Stimulated activated effector memory CD8-positive, alpha-beta T cell treated with anti-CD3 and anti-CD28 coated beads, Interleukin-12 subunit alpha, Interleukin-12 subunit beta, amount 100 ng/mL, for 72 hours (primary cell): ENCODE measurements at regions not wholly inside any gene's neighbourhood (a gene's known extent, or its start where the extent isn't known, plus 50 kb on each side); places are given as distances from the start of the nearest gene placed in this dataset.
"Not testable (repeated sequence)": the region's sequence is repeated elsewhere in the genome, so short reads cannot be mapped to it uniquely, and the experiment has no call there.

Source experiments
- ATAC-seq: fragments of 150-1000 bp; cut with Tn5 transposase; 2 replicates; pipeline ENCODE4 v1.10.0; 2021
- DNase-seq, 2 donors: peaks; one replicate each; pipeline ENCODE4 v3.0.0; 2021 to 2022; ENCODE audit warnings: low spot score in 2 of 2
- H3K27ac Mint-ChIP-seq: one replicate; pipeline ENCODE4 v1.8.0; 2022; ENCODE audit warnings: mild to moderate bottlenecking, mixed read lengths
- H3K36me3 Mint-ChIP-seq: one replicate; pipeline ENCODE4 v1.8.0; 2022; ENCODE audit warnings: mild to moderate bottlenecking, mixed read lengths
- H3K4me1 Mint-ChIP-seq: one replicate; pipeline ENCODE4 v1.8.0; 2022; ENCODE audit warnings: mixed read lengths
- H3K4me3 Mint-ChIP-seq: one replicate; pipeline ENCODE4 v1.8.0; 2022; ENCODE audit warnings: mild to moderate bottlenecking, mixed read lengths
- H3K9me3 Mint-ChIP-seq: one replicate; pipeline ENCODE4 v1.8.0; 2022; ENCODE audit warnings: mixed read lengths

DNA sequence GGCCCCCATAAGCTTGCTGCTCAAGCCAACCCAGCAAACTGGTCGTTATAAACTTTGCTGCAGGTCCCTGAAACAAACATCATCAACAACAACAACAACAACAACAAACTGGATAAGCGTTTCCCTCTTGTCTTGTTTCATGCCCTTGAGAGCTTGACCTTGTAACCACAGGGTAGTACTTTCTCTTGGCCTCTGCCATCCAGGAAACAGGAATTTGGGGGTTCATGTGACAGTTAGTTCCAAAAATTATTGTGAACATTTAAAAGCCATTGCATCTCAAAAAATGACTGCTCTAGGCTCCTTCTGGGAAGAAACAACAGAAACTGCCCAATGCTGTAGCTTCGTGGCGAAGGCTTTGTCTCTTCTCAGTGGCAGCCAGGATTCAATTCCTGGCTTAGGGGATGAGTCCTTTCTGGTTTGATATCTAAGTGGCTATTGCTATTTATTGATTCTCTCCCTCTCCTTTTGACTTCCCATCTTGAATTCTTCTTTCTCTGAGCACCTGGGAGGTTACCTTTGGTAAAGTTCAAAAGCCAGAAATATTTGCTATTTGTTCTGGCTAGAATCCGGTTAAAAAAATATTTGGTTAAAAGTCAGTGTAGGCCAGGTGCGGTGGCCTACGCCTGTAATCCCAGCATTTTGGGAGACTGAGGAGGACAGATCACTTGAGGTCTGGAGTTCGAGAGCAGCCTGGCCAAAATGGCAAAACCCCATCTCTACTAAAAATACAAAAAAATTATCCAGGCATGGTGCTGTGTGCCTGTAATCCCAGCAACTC, 52.0 kb upstream of the CPM start:
- H3K4me3 Mint-ChIP-seq = no peak overlapping the region

DNA sequence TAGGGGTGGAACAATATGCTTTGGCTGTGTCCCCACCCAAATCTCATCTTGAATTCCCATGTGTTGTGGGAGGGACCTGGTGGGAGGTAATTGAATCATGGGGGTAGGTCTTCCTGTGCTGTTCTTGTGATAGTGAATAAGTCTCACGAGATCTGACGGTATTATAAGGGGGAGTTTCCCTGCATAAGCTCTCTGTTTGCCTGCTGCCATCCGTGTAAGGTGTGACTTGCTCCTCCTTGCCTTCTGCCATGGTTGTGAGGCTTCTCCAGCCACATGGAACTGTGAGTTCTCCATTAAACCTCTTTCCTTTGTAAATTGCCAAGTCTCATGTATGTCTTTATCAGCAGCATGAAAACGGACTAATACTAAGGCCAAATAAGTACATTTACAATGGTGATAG, 64.6 kb upstream of the CPM start:
- not testable (repeated sequence) for DNase-seq, H3K4me3 Mint-ChIP-seq, ATAC-seq, H3K27ac Mint-ChIP-seq, H3K9me3 Mint-ChIP-seq, H3K36me3 Mint-ChIP-seq, H3K4me1 Mint-ChIP-seq

More for the DNA sequence above, 52.0 kb upstream of the CPM start:
- no peaks in the 10 kb centered on the region for H3K36me3 Mint-ChIP-seq
- ATAC-seq (no peak), DNase-seq (no peak)
- H3K27ac Mint-ChIP-seq = no peak overlapping the region
- peaks cover 3% of the 10 kb centered on the region for H3K9me3 Mint-ChIP-seq
- no peaks in the 10 kb centered on the region for H3K4me1 Mint-ChIP-seq

DNA sequence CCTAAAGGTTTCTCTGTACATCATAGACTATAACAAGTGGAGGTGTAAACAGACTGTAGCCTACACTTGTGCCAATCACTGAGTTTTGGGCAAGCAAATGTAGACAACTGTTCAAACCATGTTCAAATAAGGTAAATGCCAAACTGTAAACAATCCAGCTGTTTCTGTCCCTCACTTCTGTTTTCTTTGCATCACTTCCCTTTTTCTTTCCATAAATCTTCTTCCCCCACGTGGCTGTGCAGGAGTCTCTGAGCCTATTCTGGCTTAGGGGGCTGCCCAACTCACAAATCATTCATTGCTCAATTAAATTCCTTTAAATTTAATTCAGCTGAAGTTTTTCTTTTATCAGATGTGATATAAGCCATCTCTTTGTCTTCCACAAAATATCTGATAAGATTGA, 65.1 kb upstream of the CPM start:
- Mint-ChIP-seq H3K36me3 (no peaks in the 10 kb centered on the region), H3K4me3 (no peak overlapping the region), H3K27ac (peak overlapping the region; percentile 18), H3K4me1 (no peaks in the 10 kb centered on the region), H3K9me3 (peaks cover 6% of the 10 kb centered on the region)
- no peak for ATAC-seq
- no peak for DNase-seq

- DNase-seq (no peak), ATAC-seq (no peak)
- no peak overlapping the region for H3K27ac Mint-ChIP-seq
- H3K9me3 Mint-ChIP-seq = peaks cover 6% of the 10 kb centered on the region
- H3K4me3 Mint-ChIP-seq = no peak overlapping the region
- no peaks in the 10 kb centered on the region for H3K36me3 Mint-ChIP-seq
- no peaks in the 10 kb centered on the region for H3K4me1 Mint-ChIP-seq
Observed at GRCh38 chr12:69000074-69000473, 67.1 kb upstream of the CPM start.

DNA sequence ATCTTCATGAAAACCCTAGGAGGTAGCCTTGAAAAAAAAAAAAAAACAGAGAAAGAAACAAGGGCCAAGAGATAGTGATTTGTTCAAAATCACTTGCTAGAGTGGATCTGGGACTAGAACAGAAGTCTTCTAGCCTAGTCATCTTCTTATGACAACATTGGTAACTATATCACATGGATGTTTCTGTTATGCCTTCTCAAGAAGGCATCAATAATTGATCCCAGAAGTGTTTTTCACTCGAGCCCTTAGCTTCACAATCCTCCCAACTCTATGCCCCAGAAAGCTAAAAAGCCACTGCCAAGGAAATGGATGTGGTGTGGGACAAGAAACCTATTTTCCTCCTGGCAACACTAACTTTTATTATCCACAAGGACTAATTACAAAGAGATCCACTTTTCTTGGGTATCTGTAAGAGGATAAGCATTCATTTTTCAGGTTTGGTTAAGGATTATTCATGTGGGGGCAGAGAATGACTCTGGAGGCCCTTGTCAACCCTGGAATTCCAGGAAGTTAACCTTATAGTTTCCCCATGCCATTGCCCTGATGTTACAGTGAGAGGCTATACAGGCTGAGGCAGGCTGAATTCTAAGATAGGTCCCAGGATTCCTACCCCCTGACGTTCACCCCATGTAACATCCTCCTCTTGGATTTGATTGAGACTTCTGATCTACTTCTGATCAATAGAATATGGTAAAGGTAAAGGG, 67.7 kb upstream of the CPM start:
- DNase-seq (no peak), ATAC-seq (no peak)
- H3K4me1 Mint-ChIP-seq = no peaks in the 10 kb centered on the region
- H3K36me3 Mint-ChIP-seq = no peaks in the 10 kb centered on the region
- H3K4me3 Mint-ChIP-seq = no peak overlapping the region
- H3K9me3 Mint-ChIP-seq = peaks cover 6% of the 10 kb centered on the region
- no peak overlapping the region for H3K27ac Mint-ChIP-seq

DNA sequence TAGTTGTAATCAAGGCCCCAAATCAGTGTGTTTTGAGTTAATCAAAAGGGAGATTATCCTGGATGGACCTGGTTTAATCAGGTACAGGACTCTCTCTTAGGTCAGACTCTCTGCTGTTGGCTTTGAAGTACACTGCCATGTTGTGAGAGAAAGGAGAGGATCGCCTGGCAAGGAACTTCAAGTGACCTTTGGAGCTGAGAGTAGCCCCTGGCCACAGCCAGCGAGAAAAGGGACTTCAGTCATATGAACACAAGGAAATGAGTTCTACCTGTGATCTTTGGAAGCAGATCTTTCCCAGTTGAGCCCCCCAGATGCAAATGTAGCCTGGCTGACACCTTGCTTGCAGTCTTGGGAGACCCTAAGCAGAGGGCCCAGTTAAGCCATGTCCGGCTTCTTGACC, 68.3 kb upstream of the CPM start:
- no peaks in the 10 kb centered on the region for H3K36me3 Mint-ChIP-seq
- H3K9me3 Mint-ChIP-seq = peaks cover 6% of the 10 kb centered on the region
- DNase-seq (no peak), ATAC-seq (no peak)
- no peaks in the 10 kb centered on the region for H3K4me1 Mint-ChIP-seq
- H3K27ac Mint-ChIP-seq = no peak overlapping the region
- no peak overlapping the region for H3K4me3 Mint-ChIP-seq

GRCh38 chr12:69002969-69003368, 70.0 kb upstream of the CPM start:
- Mint-ChIP-seq H3K9me3 (peaks cover 4% of the 10 kb centered on the region), H3K36me3 (no peaks in the 10 kb centered on the region), H3K4me1 (peaks cover 8% of the 10 kb centered on the region), H3K27ac (no peak overlapping the region), H3K4me3 (no peak overlapping the region)
- DNase-seq (no peak), ATAC-seq (no peak)

DNA sequence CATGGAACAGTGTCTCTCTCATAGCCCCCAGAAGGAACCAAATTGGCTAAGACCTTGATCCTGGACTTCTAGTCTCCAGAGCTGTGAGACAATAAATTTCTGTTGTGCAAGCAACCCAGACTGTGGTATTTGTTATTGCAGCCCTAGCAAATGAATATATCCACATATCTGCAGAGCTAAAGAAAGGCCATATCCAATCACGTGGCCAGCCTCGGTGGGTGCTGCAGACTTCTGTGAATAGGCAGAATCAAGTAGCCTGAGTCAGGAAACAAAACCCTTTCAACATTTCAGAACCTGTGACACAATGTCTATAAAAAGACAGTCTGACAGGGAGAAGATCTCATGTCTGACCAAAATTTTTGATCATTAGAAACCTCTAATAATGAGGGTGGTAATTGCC, 71.0 kb upstream of the CPM start:
- no peak overlapping the region for H3K27ac Mint-ChIP-seq
- DNase-seq (no peak), ATAC-seq (no peak)
- H3K9me3 Mint-ChIP-seq = peaks cover 4% of the 10 kb centered on the region
- no peaks in the 10 kb centered on the region for H3K36me3 Mint-ChIP-seq
- peaks cover 8% of the 10 kb centered on the region for H3K4me1 Mint-ChIP-seq
- no peak overlapping the region for H3K4me3 Mint-ChIP-seq

DNA sequence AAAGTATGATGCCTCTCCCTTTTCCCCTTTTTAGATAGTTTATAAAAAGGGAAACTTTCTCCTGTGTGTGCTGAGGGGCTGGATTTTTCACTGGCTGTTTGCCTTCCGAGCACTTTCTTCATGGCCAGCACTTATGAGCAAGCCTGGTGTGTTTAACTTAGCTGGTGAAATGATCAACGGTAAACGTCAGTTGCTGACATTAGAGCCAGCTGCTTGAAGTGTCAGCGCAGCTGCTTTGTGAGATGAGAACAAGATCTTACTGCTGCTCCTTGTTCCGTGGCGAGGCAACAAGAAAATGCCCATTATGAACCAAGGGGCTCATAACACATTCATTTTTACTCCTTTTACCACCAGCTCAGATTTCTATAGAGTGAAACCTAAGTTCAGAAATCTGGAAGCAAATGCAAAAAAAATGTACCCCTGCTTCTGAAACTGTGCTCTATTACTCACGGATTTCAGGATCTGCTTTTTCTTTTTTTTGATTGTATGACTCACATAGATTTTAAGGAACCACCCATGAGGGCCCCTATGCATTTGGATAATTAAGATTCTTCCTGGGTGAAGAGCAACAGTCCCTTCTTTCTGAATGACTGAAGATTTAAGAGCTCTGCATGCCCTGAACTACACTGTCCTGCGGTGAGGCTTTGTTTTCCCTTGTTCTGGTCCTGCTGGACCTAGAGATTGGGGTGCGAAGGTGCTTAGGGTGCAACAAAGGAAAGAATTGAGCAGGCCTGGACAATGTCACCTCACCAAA, 74.3 kb upstream of the CPM start:
- no peaks in the 10 kb centered on the region for H3K9me3 Mint-ChIP-seq
- H3K4me3 Mint-ChIP-seq = no peak overlapping the region
- peak; percentile 38 for ATAC-seq
- no peaks in the 10 kb centered on the region for H3K36me3 Mint-ChIP-seq
- no peak for DNase-seq
- no peak overlapping the region for H3K27ac Mint-ChIP-seq
- peaks cover 8% of the 10 kb centered on the region for H3K4me1 Mint-ChIP-seq

GRCh38 chr12:69007855-69008351, 74.9 kb upstream of the CPM start:
- H3K27ac Mint-ChIP-seq = no peak overlapping the region

DNA sequence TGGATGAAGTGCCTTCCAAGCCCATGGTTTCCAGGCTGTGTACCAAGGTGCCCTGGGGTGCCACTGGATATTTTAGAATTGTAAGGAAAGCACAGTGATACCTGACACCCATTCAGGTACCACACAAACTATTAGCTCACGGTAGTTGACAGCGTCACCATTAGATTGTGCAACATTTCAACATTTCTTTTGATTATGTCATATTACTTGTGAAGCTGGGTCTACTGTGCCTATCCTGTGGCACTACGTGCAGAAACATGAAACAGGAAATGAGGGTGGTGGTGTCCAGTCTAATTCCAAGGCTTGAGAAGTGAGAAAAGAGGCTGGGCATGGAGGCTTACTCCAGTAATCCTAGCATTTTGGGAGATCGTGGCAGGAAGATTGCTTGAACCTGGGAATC, 75.5 kb upstream of the CPM start:
- DNase-seq (no peak), ATAC-seq (no peak)
- Mint-ChIP-seq H3K4me3 (no peak overlapping the region), H3K27ac (no peak overlapping the region), H3K36me3 (no peaks in the 10 kb centered on the region), H3K4me1 (peaks cover 8% of the 10 kb centered on the region), H3K9me3 (no peaks in the 10 kb centered on the region)

More at GRCh38 chr12:69007855-69008351, 74.9 kb upstream of the CPM start:
- Mint-ChIP-seq H3K9me3 (no peaks in the 10 kb centered on the region), H3K4me3 (no peak overlapping the region), H3K4me1 (peaks cover 8% of the 10 kb centered on the region), H3K36me3 (no peaks in the 10 kb centered on the region)
- no peak for DNase-seq
- no peak for ATAC-seq

DNA sequence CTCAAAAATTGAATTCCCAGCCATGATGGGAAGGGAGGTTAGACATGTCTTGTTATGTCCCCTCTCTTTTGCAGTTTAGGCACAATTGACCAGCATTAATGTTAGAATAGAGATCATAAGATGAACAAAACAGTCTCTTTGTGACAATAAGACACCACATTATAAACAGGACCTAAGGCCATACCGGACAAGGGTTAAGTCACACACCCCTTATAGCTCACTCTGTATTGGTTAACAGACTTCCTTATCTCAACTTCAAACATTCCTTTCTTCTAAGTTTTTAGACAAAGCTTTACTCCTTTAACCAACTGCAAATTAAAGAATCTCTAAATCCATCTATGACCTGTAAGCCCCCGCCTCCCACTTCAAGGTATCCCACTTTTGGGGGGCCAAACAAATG, 81.1 kb upstream of the CPM start:
- Mint-ChIP-seq H3K4me1 (no peaks in the 10 kb centered on the region), H3K9me3 (no peaks in the 10 kb centered on the region), H3K4me3 (no peak overlapping the region), H3K27ac (no peak overlapping the region), H3K36me3 (no peaks in the 10 kb centered on the region)
- no peak for DNase-seq
- ATAC-seq = no peak

GRCh38 chr12:69015017-69015416, 82.0 kb upstream of the CPM start:
- Mint-ChIP-seq H3K36me3 (no peaks in the 10 kb centered on the region), H3K4me1 (no peaks in the 10 kb centered on the region), H3K9me3 (no peaks in the 10 kb centered on the region), H3K27ac (no peak overlapping the region), H3K4me3 (no peak overlapping the region)
- no peak for DNase-seq
- ATAC-seq = no peak

DNA sequence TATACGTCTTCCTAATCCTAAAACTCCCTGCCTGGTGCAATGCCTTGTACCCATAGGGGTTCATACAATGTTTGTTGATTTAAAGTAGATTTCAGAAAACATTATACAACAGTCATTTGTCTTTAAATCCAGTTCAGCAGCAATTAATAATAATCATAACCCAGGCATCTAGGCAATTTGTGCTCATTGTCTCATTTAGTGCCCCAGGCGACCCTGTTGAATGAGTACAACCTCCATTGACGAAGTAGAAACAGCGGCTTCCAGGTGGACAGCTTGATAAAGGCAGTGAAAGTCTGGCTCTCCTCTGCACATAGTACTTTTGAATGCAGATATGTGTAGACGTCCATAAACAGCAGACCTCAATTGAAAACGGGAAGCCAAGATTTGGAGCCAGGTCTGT, 82.9 kb upstream of the CPM start:
- Mint-ChIP-seq H3K4me1 (no peaks in the 10 kb centered on the region), H3K4me3 (no peak overlapping the region), H3K27ac (no peak overlapping the region), H3K9me3 (no peaks in the 10 kb centered on the region), H3K36me3 (no peaks in the 10 kb centered on the region)
- ATAC-seq = no peak
- no peak for DNase-seq

DNA sequence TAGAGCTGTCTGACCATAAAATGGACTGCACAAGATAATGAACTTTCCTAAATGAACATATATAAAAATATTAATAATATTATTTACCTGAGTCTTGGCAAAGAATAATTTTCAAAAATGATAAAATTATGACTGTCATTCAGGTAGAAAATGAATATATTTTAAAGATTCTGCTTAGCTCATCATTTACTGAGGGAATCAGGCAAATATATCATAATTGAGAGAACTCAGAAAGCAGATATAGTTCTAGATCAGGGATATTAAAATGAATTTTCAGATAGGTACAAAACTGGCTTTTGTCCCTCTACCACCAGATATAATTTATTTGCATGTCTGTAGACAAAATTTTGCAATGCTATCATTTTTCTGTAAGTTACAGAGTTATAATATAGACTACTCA, 86.1 kb upstream of the CPM start:
- H3K4me3 Mint-ChIP-seq = no peak overlapping the region
- H3K27ac Mint-ChIP-seq = no peak overlapping the region
- no peaks in the 10 kb centered on the region for H3K36me3 Mint-ChIP-seq
- DNase-seq (no peak), ATAC-seq (no peak)
- H3K9me3 Mint-ChIP-seq = no peaks in the 10 kb centered on the region
- H3K4me1 Mint-ChIP-seq = no peaks in the 10 kb centered on the region
